Glomerular endothelial cell (primary cell): ENCODE measurements at regions not wholly inside any gene's neighbourhood (a gene's known extent, or its start where the extent isn't known, plus 50 kb on each side); places are given as distances from the start of the nearest gene placed in this dataset.

Experiments
- DNase-seq: peaks from one replicate; pipeline ENCODE4 v3.0.0-alpha.2; 2011; ENCODE audit warnings: low read depth, low spot score; ENCODE audit errors: extremely low read depth

GRCh38 chr4:177100307-177100706 is 209.4 kb upstream of the NEIL3 start:
- no peak for DNase-seq

- DNase-seq: no peak
Observed at GRCh38 chr4:177103619-177104018, 206.1 kb upstream of the NEIL3 start.

- no peak for DNase-seq
Observed at GRCh38 chr4:177105536-177105935, 204.1 kb upstream of the NEIL3 start.

- no peak for DNase-seq
Observed at GRCh38 chr4:177107288-177107921, 202.3 kb upstream of the NEIL3 start.

- no peak for DNase-seq
Observed at GRCh38 chr4:177108708-177109107, 201.0 kb upstream of the NEIL3 start.

GRCh38 chr4:177109769-177110168 is 199.9 kb upstream of the NEIL3 start:
- no peak for DNase-seq

- DNase-seq: no peak
Observed at GRCh38 chr4:177116161-177116560, 193.5 kb upstream of the NEIL3 start.

- no peak for DNase-seq
Observed at GRCh38 chr4:177117256-177117655, 192.4 kb upstream of the NEIL3 start.

GRCh38 chr4:177118596-177118995 is 191.1 kb upstream of the NEIL3 start:
- DNase-seq: no peak

GRCh38 chr4:177119021-177119471 is 190.6 kb upstream of the NEIL3 start:
- no peak for DNase-seq

GRCh38 chr4:177119691-177120090 is 190.0 kb upstream of the NEIL3 start:
- DNase-seq: no peak

- DNase-seq: no peak
Observed at GRCh38 chr4:177123811-177124210, 185.9 kb upstream of the NEIL3 start.

GRCh38 chr4:177124349-177125064 is 185.2 kb upstream of the NEIL3 start:
- no peak for DNase-seq

GRCh38 chr4:177125656-177126055 is 184.0 kb upstream of the NEIL3 start:
- no peak for DNase-seq

- no peak for DNase-seq
Observed at GRCh38 chr4:177127658-177128057, 182.0 kb upstream of the NEIL3 start.

GRCh38 chr4:177128306-177128705 is 181.4 kb upstream of the NEIL3 start:
- peak; percentile 68 for DNase-seq

- DNase-seq: no peak
Observed at GRCh38 chr4:177131736-177132135, 177.9 kb upstream of the NEIL3 start.

- no peak for DNase-seq
Observed at GRCh38 chr4:177147668-177148067, 162.0 kb upstream of the NEIL3 start.

GRCh38 chr4:177155454-177155853 is 154.2 kb upstream of the NEIL3 start:
- no peak for DNase-seq

GRCh38 chr4:177159600-177159999 is 150.1 kb upstream of the NEIL3 start:
- DNase-seq: no peak

- no peak for DNase-seq
Observed at GRCh38 chr4:177161781-177162180, 147.9 kb upstream of the NEIL3 start.

GRCh38 chr4:177163532-177163931 is 146.1 kb upstream of the NEIL3 start:
- no peak for DNase-seq
